SJCRH30 (cell line): ENCODE measurements at regions not wholly inside any gene's neighbourhood (a gene's known extent, or its start where the extent isn't known, plus 50 kb on each side); places are given as distances from the start of the nearest gene placed in this dataset.

Experiments
- DNase-seq, 2 experiments: peaks; one replicate each; pipeline ENCODE4 v3.0.0-alpha.2; 2015 to 2020
- H3K27ac ChIP-seq: fragments of 250-450 bp; sonication (Bioruptor Pico); 2 replicates; pipeline ENCODE4 v1.5.1; 2020; ENCODE audit warnings: mild to moderate bottlenecking, moderate library complexity
- H3K27me3 ChIP-seq: fragments of 250-450 bp; sonication (Bioruptor Pico); 2 replicates; pipeline ENCODE4 v1.5.1; 2020; ENCODE audit warnings: mild to moderate bottlenecking, moderate library complexity
- H3K36me3 ChIP-seq: fragments of 250-450 bp; sonication (Bioruptor Pico); 2 replicates; pipeline ENCODE4 v1.5.1; 2020; ENCODE audit warnings: mild to moderate bottlenecking, moderate library complexity
- H3K4me1 ChIP-seq: fragments of 250-450 bp; sonication (Bioruptor Pico); 2 replicates; pipeline ENCODE4 v1.5.1; 2020; ENCODE audit warnings: mild to moderate bottlenecking, moderate library complexity
- H3K4me3 ChIP-seq: fragments of 250-450 bp; sonication (Bioruptor Pico); 2 replicates; pipeline ENCODE4 v1.5.1; 2020; ENCODE audit warnings: mild to moderate bottlenecking, moderate library complexity
- H3K9me3 ChIP-seq: fragments of 250-450 bp; sonication (Bioruptor Pico); replicated peaks from 2 replicates; pipeline ENCODE4 v1.5.1; 2020; ENCODE audit warnings: mild to moderate bottlenecking, moderate library complexity

DNA sequence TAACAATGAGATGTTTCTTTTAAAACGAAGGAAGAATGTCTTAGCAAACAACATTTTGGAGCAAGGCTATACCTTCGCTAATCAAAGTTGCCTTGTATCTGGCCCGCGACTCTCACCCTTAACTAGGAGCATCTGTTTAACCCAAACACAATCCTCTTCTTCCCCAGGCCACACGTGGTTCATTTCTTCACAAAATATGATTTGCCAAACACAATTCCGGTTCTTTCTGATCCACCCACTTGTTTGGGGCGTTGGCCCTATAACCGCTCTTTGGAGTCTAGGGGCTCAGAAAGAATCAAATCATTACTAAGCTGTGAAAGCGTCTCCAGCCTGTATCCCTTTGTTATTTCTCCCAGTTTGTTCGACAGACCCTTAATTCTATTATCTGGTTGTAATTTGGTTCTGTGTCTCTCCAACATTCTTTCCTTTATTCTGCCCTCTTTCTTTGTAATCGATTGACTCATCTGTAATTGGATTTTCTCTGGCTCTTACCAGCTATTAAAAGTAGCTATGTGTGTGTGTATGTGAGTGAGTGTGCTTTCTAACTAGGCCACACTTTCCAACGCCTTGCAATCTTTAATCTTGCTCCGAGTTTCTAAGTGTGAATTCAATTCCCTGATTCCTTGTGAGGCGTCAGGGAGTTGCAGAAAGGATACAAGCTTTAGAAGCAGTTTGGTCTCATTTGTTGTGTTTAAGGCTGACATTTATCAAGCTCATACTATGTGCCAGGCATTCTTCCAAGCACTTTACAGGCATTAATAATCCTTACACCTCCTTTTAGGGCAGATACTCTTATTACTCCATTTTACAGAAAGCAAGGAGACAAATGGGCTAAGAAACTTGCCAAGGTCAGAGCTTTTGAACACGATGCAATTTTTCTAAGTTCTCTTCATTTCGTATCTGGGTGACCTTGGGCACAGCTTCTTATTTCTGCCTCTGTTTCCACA is 138.6 kb upstream of the CPEB2 start:
- H3K9me3 ChIP-seq, result no peaks in the 10 kb centered on the region
- H3K4me1 ChIP-seq, result no peaks in the 10 kb centered on the region
- no peaks in the 10 kb centered on the region for H3K36me3 ChIP-seq
- no peak overlapping the region for H3K27ac ChIP-seq
- H3K27me3 ChIP-seq, result no peaks in the 10 kb centered on the region; the same call in 1 of the 2 replicates
- H3K4me3 ChIP-seq, result no peak overlapping the region
- no peak for DNase-seq

GRCh38 chr4:14864365-14865030 is 137.8 kb upstream of the CPEB2 start:
- H3K27ac ChIP-seq, result no peak overlapping the region

DNA sequence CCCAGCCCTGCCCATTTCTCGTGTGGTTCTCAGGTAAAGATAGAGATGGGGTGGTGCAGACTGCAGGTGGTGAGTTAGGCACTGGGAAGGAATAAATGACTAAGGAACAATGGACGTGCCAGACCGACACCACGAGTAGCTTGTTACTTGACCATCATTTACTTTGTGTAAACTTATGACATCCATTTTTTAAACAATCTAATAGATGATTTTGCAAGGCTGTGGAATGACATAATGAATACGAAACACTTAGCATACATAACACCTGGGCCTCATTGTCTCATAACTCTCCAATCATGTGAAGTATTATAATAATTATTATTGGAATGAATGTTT is 137.3 kb upstream of the CPEB2 start:
- no peaks in the 10 kb centered on the region for H3K4me1 ChIP-seq
- no peaks in the 10 kb centered on the region for H3K9me3 ChIP-seq
- H3K36me3 ChIP-seq, result no peaks in the 10 kb centered on the region
- H3K27ac ChIP-seq, result no peak overlapping the region
- no peak overlapping the region for H3K4me3 ChIP-seq
- no peaks in the 10 kb centered on the region; the same call in 1 of the 2 replicates for H3K27me3 ChIP-seq
- DNase-seq, result no peak

More at GRCh38 chr4:14864365-14865030, 137.8 kb upstream of the CPEB2 start:
- Histone ChIP-seq H3K27me3 (no peaks in the 10 kb centered on the region; the same call in 1 of the 2 replicates), H3K4me3 (no peak overlapping the region), H3K9me3 (no peaks in the 10 kb centered on the region), H3K4me1 (no peaks in the 10 kb centered on the region), H3K36me3 (no peaks in the 10 kb centered on the region)
- no peak for DNase-seq

DNA sequence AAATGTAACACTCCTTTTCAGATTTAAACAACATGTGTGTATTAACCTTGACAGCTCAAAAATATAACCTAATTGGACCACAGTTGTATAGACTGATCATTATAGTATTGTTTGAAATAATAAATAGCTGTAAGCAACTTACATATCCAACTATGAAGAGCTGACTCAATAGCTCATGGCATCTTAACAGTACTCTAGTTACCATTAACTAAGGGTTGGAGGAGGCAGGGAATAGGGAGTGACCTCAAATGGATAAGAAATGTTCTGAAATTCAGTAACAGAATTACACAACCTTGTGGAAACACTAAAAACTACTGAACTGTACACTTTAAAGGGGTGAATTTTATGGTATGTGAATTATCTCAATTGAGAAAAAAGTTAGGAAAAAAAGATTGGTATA is 136.5 kb upstream of the CPEB2 start:
- no peaks in the 10 kb centered on the region; the same call in 1 of the 2 replicates for H3K27me3 ChIP-seq
- H3K9me3 ChIP-seq, result no peaks in the 10 kb centered on the region
- H3K4me1 ChIP-seq, result no peaks in the 10 kb centered on the region
- no peak overlapping the region for H3K27ac ChIP-seq
- no peak overlapping the region for H3K4me3 ChIP-seq
- H3K36me3 ChIP-seq, result no peaks in the 10 kb centered on the region
- DNase-seq, result no peak

DNA sequence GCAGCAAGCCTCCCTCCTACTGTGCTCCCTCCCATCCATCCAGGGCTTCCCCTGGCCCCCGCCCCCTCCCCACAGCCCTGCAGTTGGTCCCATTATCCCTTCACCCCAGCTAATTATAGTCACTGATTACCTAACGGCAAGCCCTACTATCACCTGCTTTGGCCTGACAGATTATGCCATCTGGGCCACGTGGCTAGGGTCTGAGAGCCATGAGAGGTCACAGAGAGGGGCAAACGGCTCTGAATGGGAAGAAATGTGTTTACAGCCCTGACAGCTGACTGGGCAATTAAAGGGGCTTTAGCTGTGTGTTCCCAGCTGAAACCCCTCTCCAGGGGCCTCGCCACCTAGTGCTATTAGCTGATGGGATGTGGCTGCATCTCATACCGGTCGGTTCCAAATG is 134.4 kb upstream of the CPEB2 start:
- Histone ChIP-seq H3K4me1 (no peaks in the 10 kb centered on the region), H3K4me3 (no peak overlapping the region), H3K36me3 (no peaks in the 10 kb centered on the region), H3K27me3 (no peaks in the 10 kb centered on the region), H3K9me3 (no peaks in the 10 kb centered on the region), H3K27ac (no peak overlapping the region)
- peak in 1 of 2 experiments; percentile 12 for DNase-seq

DNA sequence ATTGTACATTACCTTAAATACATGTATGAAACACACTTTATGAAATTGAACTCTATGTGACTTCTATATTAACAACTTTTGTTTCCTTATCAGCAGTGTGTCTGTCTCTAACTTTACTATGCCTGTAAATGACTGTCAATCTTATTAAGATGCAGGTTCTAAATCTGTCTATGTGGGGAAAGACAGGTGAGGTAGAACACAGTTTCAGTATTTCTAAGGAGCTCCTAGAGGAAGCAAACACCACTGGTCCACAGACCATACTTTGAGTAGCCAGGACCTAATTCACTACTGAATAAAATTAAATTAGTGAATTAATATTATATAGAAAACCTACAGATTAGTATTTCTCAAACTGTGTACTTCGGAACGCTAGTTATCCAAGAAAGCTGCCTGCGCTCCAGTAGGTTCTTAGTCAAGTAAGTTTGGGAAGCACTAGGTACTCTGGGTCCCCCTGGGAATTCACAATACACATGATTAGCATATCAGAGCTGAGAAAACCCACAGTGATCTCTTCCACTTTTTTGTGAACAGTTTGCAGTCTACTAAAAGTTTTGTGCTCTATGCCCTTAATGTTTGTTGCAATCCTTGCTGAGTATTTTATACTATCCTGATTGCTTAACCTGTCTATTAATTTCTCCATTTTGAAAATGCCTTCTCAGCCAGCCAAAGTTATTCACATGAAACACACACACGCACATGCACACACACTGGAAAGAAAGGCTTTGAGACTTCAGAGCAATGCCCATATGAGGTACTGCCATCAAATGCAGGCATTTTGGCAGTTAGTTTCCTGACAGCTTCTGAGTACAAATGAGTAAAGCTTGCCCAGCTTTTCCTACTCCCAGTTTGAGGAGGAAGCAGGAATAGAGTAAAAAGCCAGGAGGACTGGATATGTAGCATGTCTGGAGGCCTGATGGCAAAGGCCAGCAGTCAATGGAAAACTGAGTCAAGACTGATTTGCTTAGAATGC is 133.6 kb upstream of the CPEB2 start:
- no peak overlapping the region for H3K27ac ChIP-seq

DNA sequence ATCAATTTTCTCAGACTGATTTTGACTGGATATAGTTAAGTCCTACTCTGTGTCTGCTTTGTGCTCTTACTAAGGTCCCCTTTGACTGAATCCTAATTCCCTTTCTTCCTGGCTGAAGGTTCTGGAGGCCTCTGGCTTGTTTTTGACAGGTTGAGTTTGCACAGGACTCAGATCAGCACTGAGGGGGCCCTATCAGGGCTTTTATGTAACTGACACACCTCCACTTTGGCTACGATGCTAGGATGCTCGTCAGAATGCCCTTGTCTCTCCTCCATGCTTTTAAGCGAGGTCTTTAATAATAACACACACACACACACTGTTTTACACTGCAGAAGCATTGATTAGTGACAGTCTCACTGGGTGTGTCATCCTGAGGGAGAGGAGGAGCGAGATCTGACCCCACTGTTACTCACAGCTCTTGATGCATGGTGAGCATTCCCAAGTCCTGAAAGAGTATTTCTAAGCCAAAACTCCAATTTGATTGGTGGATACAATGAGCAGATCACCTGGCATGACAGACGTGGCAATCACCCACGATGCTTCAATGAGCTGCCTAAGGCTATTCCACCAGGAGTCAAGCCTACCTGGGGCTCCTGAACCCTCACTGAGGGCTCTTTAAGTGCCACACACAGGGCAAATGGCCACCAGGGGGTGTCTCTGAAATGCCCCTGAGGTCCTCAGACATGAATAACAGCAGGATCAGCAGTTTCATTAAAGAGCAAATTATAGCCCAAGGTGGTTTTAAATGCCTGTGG is 130.4 kb upstream of the CPEB2 start:
- peak in 1 of 2 experiments; percentile 26 for DNase-seq
- H3K27me3 ChIP-seq, result no peaks in the 10 kb centered on the region
- no peaks in the 10 kb centered on the region for H3K36me3 ChIP-seq
- no peaks in the 10 kb centered on the region for H3K9me3 ChIP-seq
- no peak overlapping the region for H3K27ac ChIP-seq
- no peak overlapping the region for H3K4me3 ChIP-seq
- H3K4me1 ChIP-seq, result no peaks in the 10 kb centered on the region

More for the DNA sequence above, 133.6 kb upstream of the CPEB2 start:
- no peak overlapping the region for H3K4me3 ChIP-seq
- H3K4me1 ChIP-seq, result no peaks in the 10 kb centered on the region
- no peaks in the 10 kb centered on the region for H3K36me3 ChIP-seq
- H3K27me3 ChIP-seq, result no peaks in the 10 kb centered on the region
- H3K9me3 ChIP-seq, result no peaks in the 10 kb centered on the region
- no peak for DNase-seq

DNA sequence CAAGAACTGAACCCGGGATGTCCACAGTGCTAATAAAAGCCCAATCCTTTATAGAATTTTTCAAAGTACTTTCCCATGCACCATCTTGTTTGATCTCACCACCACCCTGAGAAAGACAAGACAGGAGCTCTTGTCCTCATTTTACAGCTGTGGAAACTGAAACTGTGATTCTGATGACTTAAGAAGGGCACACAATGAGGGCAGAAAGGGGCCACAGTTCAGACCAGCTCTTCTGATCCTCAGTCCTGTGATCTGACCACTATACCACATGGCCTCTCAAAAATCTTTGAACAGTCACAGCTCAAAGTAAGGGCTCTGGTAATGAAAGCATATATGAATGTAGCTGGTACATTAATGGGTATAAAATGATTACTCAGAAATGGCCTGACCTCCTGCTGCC is 127.3 kb upstream of the CPEB2 start:
- Histone ChIP-seq H3K4me1 (no peaks in the 10 kb centered on the region), H3K9me3 (no peaks in the 10 kb centered on the region), H3K27me3 (no peaks in the 10 kb centered on the region), H3K4me3 (no peak overlapping the region), H3K36me3 (no peaks in the 10 kb centered on the region), H3K27ac (no peak overlapping the region)
- no peak for DNase-seq

GRCh38 chr4:14877246-14878225 is 124.7 kb upstream of the CPEB2 start:
- no peak overlapping the region for H3K27ac ChIP-seq
- no peak overlapping the region for H3K4me3 ChIP-seq
- H3K36me3 ChIP-seq, result no peaks in the 10 kb centered on the region
- H3K4me1 ChIP-seq, result no peaks in the 10 kb centered on the region
- no peaks in the 10 kb centered on the region for H3K27me3 ChIP-seq
- no peak for DNase-seq
- no peaks in the 10 kb centered on the region for H3K9me3 ChIP-seq

DNA sequence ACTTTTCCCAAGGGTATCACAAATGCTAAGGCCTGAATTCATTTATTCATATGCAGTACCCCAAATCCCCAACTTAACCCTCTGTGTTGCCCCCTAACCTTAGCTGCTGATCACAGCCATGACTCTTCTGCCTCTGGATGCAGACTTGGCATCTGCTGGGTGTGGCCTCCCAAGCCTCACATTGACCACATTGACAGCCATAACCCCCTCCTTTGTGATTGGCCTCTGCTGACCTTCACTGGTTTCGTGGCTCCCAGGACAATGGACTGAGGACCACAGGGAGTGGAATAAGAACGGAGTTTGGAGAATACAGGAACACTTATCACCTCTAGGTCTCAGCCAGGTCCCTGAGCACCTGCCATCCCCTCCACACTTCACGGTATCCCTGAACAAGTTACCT is 123.6 kb upstream of the CPEB2 start:
- Histone ChIP-seq H3K27ac (no peak overlapping the region), H3K4me3 (no peak overlapping the region), H3K9me3 (no peaks in the 10 kb centered on the region), H3K27me3 (no peaks in the 10 kb centered on the region), H3K36me3 (no peaks in the 10 kb centered on the region), H3K4me1 (no peaks in the 10 kb centered on the region)
- no peak for DNase-seq

DNA sequence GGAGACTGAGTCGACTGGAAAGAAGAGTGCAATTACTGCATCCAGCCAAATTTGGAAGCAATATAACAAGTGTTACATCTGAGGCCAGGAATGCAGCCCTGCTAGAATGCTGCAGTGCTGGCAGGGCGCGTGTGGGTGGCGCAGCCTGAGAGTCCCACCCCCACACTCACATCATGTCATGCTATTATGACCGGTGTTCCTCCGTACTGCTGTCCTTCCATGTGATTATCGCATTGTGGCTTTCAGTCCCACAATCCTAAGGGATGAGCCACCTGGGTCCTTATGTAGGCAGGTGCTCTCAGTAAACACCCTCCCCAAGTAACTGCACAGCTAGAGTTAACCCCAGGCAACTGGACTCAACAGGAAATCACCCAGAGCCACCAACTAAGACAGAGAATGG is 122.6 kb upstream of the CPEB2 start:
- Histone ChIP-seq H3K27ac (no peak overlapping the region), H3K27me3 (no peaks in the 10 kb centered on the region), H3K9me3 (no peaks in the 10 kb centered on the region), H3K4me1 (no peaks in the 10 kb centered on the region), H3K36me3 (no peaks in the 10 kb centered on the region), H3K4me3 (no peak overlapping the region)
- DNase-seq, result no peak

DNA sequence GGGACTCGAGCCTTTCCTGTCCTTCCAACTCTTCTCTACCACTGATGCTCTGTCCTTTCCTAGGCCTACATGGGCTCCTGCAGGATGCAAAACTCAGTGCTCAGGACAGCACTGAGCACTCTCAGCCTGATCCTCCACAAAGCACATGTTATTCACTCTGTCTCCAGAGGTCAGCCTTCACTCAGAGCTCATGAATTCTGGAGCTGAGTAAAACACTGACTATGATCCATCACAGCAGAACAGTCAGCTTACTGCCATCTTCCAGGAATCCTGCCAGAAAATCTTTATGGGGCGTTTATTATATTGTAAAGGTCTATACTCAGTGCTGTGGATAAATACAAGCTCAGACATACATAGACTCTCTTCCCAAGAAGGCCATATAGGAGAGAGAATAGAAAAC is 121.5 kb upstream of the CPEB2 start:
- Histone ChIP-seq H3K27me3 (no peaks in the 10 kb centered on the region), H3K4me3 (no peak overlapping the region), H3K9me3 (no peaks in the 10 kb centered on the region), H3K27ac (no peak overlapping the region), H3K36me3 (no peaks in the 10 kb centered on the region), H3K4me1 (no peaks in the 10 kb centered on the region)
- DNase-seq, result no peak

- H3K9me3 ChIP-seq, result no peaks in the 10 kb centered on the region
- H3K36me3 ChIP-seq, result no peaks in the 10 kb centered on the region
- DNase-seq, result peak in 1 of 2 experiments; percentile 5
- no peaks in the 10 kb centered on the region for H3K4me1 ChIP-seq
- peaks cover 3% of the 10 kb centered on the region; the same call in 1 of the 2 replicates for H3K27me3 ChIP-seq
- H3K27ac ChIP-seq, result no peak overlapping the region
- no peak overlapping the region for H3K4me3 ChIP-seq
Measured at GRCh38 chr4:14883166-14883565, 119.1 kb upstream of the CPEB2 start.
